ENCODE measurements at regions not wholly inside any gene's neighbourhood (a gene's known extent, or its start where the extent isn't known, plus 50 kb on each side); places are given as distances from the start of the nearest gene placed in this dataset.

- H3K9me1 ChIP-seq (replicated peaks; ENCODE audit: control insufficient read depth, extremely low read depth, insufficient read depth, low read length), result no peaks in the 10 kb centered on the region
- CTCF ChIA-PET, result interaction anchor here (1.8 kb wide), 1 partner anchor 24 kb away, joined by 5 read pairs; no protein-coding TSS in a partner anchor
- no TSS peak for BruUV-seq (replicated peaks)
- no peak overlapping the region for H3K27ac ChIP-seq (ENCODE audit: insufficient read depth, low read depth, low read length)
- TF ChIP-seq MAX (IDR thresholded peaks at IDR 0.05; ENCODE audit: insufficient read depth, insufficient read length) (no peak), GATA2 (IDR thresholded peaks at IDR 0.05; ENCODE audit: insufficient read depth, insufficient read length, low read depth, low read length) (no peak), FOS (IDR thresholded peaks at IDR 0.05; ENCODE audit: borderline replicate concordance, insufficient read depth, low read length) (no peak), EZH2 (IDR thresholded peaks at IDR 0.05; ENCODE audit: borderline replicate concordance, low read depth, low read length, severe bottlenecking) (no peak), POLR2A (IDR thresholded peaks at IDR 0.05; ENCODE audit: low read depth, low read length) (no peak), CTCF (IDR thresholded peaks at IDR 0.05; ENCODE audit: extremely low read depth in 1 of 2, insufficient read depth in 1 of 2, low read depth in 1 of 2, low read length in 2 of 2) (no peak), JUN (IDR thresholded peaks at IDR 0.05; ENCODE audit: borderline replicate concordance, insufficient read depth, insufficient read length, low read depth) (no peak), MYC (IDR thresholded peaks at IDR 0.05; ENCODE audit: low read depth, low read length) (no peak), POLR2AphosphoS5 (IDR thresholded peaks at IDR 0.05; ENCODE audit: insufficient read depth, low read depth, low read length) (no peak)
- intact Hi-C loops (cut with micrococcal nuclease), result no loop called here
- H2AFZ ChIP-seq (ENCODE audit: low read depth, low read length), result no peak overlapping the region
- no peaks in the 10 kb centered on the region for H3K4me1 ChIP-seq (ENCODE audit: control insufficient read depth, extremely low read depth, insufficient read depth, low read length)
- DNase-seq (ENCODE audit: low read depth, low spot score), result no peak
- no peak for FAIRE-seq
- POLR2A ChIA-PET, result no interaction called here
- no peak overlapping the region for H3K4me2 ChIP-seq (ENCODE audit: insufficient read depth, low read length)
- no peaks in the 10 kb centered on the region for H3K9me3 ChIP-seq (replicated peaks; ENCODE audit: control insufficient read depth, insufficient read depth, low read length)
- no peaks in the 10 kb centered on the region for H4K20me1 ChIP-seq (replicated peaks; ENCODE audit: control insufficient read depth, extremely low read depth, insufficient read depth, low read length)
- H3K79me2 ChIP-seq (ENCODE audit: control insufficient read depth, insufficient read depth, low read length), result no peaks in the 10 kb centered on the region
- no peak overlapping the region for H3K9ac ChIP-seq (replicated peaks; ENCODE audit: extremely low read depth, insufficient read depth, low read length)
- H3K36me3 ChIP-seq (ENCODE audit: control insufficient read depth in 2 of 2, extremely low read depth in 1 of 2, insufficient read depth in 2 of 2, low read length in 2 of 2), result no peaks in the 10 kb centered on the region
- dilution Hi-C loops (cut with MboI; ENCODE audit: extremely low pct_ligation_motif_present, low sequenced_read_pairs), result no loop called here
- no peaks in the 10 kb centered on the region for H3K27me3 ChIP-seq (ENCODE audit: control insufficient read depth in 2 of 2, insufficient read depth in 2 of 2, low read length in 2 of 2)
- H3K4me3 ChIP-seq (replicated peaks in 1 of 3; ENCODE audit: insufficient read depth in 1 of 3, low read depth in 1 of 3, low read length in 3 of 3), result no peak overlapping the region
Measured at GRCh38 chr18:22021701-22022100, 147.7 kb upstream of the GATA6 start.

All from endothelial cell of umbilical vein (primary cell).